Stimulated activated CD8-positive, alpha-beta memory T cell treated with anti-CD3 and anti-CD28 coated beads, Interleukin-4, amount 100 ng/mL, for 24 hours (primary cell): ENCODE measurements at regions not wholly inside any gene's neighbourhood (a gene's known extent, or its start where the extent isn't known, plus 50 kb on each side); places are given as distances from the start of the nearest gene placed in this dataset.
"Not testable (repeated sequence)": the region's sequence is repeated elsewhere in the genome, so short reads cannot be mapped to it uniquely, and the experiment has no call there.

Experiments used
- DNase-seq: peaks from one replicate; pipeline ENCODE4 v3.0.0-alpha.2; 2020; ENCODE audit warnings: low read depth

DNA sequence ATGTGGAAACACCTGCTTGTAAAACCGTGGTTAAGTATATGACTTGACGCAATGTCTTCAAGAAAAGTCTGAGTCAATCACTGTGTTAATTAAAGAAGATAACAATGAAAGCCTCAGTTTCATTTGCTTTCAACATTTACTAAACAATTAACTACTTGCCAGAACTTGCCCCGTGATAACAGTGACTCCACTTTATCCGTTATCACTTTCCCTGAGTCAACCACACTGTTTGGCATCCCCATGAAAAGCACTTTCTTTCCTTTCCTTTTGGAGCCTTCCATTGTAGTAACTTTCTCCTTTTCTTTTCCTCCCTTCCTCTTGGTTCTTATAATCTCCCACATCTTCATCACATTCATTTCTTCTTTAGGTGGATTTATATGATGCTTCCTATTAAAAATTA, 435.1 kb upstream of the GOT2 start:
- no peak for DNase-seq

DNA sequence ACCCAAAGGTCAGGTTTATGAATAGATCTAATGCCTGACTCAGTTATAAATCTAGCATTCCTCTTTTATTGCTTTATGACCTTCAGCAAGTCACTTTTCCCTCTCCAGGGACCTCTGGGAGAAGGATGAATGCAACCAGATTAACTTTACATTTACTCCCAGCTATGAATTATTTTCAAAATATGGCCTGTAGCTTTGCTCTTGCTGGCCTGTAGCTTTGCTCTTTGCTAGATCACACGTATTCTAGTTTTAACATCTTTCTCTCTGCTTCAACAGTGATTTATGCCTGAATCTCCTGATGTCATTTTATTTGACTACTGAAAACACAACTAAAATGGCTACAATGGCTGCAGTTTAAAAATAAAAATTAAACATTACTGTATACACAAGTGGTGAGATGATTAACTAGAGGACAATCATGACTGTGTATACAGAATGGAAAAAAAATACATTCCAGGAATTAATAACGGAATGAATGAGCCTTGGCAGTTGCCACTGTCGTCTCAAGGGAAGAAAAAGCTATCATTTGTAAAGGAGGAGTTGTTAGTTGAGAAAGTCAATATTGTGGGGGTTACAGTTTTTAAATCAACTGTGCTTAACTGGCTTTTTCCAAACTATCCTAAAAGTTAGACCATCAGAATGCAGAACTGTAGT, 434.5 kb upstream of the GOT2 start:
- DNase-seq: no peak

DNA sequence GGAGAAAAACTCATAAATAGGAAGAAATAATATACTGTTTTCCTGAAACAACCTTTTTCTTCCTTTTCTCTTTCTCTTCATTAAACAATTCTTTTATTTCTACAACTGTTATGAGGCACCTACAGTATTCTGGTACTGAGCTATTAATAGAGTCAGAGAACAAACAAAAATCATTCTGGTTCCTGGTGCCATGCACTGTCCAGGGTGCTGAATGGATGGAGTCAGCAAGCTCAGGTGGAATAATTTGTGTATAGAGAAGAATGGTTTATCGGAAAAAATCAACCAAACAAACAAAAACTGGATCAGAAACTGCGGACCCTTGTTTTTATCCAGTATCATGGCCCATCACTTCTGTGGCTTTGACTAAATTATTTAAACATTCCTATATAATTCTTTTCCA, 430.3 kb upstream of the GOT2 start:
- no peak for DNase-seq

DNA sequence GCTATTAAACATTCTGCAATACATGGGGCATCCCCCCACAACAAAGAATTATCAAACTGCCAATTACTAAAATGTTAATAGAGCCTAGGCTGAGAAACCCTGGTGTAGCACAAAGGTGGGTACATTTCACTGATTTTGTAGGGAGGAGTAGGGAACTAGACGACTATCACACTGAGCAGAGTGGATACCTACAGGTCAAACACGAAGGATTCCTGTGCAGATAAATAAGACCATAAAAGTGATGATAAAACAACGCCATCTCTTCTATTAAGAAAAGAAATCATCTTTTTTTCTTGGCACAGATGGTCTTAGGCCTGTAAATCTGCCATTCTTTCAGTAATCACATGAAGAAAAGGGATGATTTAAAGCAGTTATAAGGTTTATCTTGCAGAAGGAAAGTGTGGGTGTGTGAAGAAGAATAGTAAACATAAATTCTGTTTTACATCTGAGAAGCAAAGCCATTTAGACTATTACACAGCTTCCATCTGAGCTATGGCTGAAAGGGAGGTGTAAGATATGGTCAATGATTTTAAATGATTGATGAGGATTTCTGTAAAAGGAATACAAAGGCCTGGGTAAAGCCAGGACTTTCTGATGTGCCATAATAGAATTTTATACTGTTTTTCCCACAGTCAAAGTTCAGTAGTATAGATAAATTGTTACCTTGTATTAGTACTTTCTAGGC, 429.4 kb upstream of the GOT2 start:
- DNase-seq: no peak

DNA sequence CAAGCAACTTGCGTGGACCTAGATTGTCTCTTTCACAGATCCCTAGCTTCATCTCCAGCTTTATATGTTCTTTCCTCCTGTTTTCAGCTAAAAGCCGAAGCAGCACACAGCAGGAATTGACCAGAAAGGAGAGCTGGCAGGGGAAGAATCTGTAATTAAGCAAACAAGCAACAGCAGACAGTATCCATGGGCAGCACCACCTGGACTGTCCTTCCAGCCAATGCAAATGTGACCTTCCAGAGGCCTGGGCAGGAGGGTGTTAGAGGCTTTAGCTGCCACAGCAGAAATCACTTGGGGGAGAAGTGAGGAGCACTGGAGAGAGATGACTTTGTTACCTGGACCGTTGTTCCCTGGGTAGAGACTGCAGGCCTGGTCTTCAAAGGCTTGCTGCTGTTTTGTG, 427.6 kb upstream of the GOT2 start:
- no peak for DNase-seq

DNA sequence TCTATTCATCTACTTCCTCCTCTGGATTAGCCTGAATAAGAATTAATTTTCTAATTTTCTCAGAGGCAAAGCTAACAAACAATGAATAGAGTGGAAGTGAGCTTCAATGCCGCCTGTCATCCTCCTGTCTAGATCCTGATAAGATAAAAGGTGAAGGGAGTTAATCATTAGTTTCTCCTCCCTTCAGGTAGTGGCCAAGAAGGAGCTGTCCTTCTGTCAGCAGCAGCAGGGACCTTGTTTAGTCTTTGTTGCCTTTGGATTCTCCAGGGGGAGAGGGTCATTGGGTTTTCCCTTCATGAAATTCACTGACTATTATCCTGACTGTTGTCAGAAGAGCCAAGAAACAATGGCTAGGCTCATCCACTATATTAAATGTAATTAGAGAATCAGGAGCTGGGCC, 420.2 kb upstream of the GOT2 start:
- no peak for DNase-seq

DNA sequence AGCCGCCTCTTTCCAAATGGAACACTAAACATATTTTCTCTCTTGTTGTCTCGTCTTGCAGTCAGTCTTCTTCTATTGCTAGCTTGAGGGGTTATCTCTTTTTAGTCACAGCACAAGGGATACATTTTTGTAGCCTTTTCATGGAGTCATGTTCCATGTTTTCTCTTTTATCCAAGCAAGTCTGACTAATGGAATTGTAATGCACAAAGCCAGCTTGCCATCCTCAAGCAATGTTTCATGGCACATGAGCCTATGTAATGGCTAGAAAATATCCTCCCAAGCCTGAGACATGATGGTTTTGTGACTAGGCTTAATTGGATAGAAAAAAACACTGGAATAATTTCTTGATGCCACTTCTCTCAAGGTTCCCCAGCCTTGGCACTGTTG, 414.6 kb upstream of the GOT2 start:
- no peak for DNase-seq

DNA sequence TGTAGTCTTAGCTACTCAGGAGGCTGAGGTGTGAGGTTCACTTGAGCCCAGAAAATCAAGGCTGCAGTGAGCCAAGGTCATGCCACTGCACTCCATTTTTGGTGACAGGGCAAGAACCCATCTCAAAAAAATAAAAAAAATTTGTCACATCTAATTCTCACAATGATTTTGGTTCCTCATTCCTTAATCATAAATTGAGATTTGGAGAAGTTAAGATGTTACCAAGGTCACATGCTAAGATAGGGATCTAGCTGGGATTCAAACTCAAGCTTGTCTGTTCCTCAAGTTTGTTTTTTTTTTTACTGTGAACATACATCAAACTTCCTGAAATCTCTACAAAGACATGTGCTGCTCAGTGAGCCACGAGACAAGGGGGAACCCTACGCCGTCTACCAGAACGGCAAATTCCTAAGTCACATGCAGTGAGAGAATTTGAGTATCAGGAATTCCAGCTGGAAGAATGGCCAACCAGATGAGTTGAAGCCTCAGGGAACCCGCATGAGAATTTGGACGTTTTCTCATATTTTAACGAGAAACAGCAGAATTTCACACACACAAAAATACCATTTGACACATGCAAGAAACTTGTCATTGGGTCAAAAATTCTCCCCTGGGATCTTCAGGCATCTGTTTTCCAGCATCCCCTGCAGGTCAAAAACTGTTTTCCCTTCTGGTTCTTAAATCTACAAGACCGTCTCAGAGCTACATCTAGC, 414.1 kb upstream of the GOT2 start:
- no peak for DNase-seq

DNA sequence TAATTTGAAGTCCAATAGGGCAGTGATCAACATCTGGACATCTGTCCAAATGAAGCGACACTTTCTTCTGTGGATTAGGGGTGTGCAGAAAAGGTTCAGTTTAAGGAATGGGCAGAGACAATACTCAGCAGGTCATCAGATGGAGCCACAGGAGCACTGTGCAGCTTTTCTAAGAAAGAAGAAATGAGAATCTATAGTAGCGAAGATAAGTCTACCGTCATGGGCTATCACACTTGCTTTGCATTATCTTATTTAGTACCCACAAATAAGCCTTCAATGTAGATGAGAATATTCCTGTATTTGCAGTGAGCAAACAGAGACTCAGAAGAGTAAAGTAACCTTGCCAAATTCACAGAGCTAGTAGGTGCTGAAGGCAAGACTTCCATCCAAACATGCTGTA, 412.0 kb upstream of the GOT2 start:
- DNase-seq: no peak

DNA sequence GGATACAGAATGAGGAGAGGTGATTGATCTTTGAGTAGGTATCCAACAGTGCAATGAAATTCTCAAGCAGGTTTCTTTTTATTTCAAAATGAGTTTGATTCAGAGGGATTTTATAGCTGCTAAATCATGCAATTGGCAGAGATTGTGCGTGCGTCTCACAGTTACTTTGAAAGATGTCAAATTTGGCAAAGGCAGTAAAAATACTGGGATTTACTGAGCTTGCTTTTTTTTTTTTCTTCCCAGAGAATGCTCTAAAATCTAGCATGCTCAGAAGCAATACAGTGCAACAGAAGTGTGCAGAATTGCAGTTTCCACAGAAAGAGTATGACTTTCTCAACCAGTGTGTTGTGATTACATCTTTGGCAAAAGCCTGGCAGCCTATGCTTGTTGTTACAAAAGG, 410.7 kb upstream of the GOT2 start:
- no peak for DNase-seq

DNA sequence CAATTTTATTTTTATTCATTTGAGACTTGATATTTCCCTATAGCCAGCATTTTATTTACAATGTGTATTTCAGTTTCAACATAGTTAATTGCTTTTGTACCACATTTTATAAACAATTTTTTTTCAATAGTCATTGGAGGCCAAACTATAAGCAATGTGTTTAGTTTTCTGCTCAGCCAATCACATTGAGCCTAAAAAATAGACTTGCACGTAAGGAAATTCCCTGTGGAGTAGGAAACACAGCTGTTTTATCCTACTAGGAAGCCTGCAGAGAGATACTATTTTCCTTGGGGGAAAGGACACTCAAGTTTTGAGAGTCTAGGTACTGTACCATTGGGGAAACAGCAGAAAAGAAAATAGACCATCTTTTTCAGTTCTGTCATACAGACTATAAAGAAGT, 410.2 kb upstream of the GOT2 start:
- no peak for DNase-seq

DNA sequence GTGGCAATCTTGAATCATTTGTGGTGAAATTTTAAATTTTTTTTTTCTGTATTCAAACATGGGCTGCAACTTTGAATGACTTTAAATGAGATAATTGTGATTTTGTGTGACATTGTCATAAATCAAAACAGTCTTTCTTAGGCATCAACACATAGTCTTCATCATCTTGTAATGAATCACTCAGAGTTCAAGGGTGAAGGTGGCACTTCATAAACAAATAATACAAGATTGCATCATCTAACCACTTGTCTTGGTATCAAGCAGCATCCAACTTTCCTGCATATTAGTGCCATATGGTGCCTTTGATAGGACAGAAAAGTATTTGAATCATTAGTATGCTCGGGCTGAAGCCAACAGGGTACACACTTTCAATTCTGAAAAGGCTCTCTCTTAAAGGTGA, 392.4 kb upstream of the GOT2 start:
- no peak for DNase-seq

DNA sequence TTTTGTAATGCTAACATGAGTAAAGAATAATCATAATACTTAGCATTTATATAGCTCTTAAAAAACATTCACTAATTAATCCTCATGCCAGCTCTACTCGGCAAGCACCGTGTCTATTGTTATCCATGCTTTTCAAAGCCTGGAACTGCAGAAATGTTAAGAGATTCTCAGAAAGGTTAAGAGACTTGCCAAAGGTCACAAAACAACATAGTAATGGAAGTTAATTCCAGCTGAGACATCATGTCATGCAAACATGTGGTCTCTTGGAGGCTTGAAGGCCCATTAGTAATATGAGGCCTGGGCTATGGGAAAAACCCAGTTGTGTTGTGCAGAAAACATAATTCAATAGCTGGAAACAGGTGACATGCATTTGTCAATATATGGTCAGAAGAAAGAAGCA, 389.9 kb upstream of the GOT2 start:
- no peak for DNase-seq

DNA sequence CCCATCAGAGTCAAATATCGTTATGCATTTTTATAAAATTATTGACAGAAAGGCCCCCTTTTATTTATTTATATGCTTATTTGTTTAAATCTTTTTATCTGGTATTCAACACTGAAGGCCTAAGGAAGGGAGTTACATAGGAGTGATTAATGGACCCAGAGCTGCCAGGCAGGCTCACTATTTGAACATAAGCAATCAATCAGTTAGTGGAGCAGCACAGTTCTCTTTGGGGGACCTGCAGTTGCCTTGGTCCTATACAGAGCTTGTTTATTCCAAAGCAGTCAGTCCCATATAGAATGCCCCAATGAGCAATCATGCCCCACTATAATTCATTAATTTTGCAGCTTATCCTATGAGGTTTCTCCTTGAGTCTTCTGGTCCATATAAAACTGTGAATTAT, 389.4 kb upstream of the GOT2 start:
- no peak for DNase-seq

DNA sequence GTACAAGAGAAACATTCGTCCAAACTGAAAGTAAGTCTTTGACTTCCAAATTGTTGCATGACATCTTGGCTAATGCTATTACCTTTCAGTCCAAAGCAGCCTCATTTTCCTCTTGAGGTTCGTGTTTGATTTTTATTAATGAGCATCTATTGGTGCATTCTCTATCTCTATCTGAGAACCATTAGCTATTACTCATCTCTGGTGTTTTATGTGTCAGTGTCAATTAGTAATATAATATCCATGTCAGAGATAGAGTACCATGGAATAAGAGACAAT, 388.1 kb upstream of the GOT2 start:
- DNase-seq: no peak

DNA sequence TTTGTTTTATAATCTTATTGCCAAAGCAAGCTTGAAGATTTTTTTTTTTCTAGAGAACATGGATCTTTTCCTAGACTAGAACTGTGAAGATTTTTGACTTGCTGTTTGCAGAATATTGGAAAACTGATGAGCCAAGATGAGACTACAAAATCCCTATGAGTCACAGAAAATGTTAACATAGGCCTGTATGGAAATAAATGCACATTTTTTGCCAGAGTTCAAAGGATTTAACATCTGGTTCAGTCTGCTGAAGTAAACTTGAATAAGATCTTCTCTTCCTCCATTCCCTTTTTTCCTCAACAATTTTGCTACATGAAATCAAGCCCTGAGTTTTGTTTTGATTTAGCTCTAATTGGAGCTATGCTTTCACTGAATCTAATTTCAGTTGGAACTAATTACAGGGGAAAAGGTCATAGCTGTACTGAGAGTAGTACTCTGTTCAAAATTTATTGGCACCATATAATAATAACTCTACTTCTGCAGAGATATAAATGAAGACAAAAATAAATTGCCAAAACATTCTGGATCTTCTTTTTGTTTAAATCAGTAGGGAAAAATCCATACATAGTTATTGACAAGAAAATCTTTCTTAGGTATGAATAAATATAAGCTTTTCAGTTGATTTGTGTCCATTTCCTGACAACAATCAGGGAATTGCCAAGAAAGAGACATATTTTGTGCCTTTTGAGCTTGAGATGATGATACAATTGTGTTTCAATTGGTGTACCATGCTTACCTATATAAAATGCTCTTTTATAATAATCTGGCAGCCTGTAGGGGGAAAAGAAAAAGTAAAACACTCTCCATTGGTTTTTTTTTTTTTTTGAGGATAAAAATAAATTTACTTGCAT, 387.5 kb upstream of the GOT2 start:
- no peak for DNase-seq

DNA sequence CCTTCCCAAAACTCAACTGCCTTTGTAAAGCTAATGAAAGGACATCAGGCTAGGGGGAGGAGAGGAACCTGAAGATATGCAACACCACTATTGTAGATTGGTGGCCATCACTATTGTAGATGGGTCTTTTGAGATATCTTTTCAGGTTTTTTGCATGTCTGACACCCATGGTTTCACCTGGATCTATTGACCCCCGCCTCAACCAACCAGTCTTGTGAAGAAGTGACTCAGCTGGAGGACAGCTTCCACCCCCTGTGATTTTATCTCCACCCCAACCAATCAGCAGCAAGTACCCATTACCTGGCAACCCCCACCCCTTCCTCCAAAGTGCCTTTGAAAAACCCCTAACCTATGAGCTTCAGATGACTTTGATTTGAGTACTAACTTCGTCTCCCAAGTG, 382.6 kb upstream of the GOT2 start:
- DNase-seq: no peak

DNA sequence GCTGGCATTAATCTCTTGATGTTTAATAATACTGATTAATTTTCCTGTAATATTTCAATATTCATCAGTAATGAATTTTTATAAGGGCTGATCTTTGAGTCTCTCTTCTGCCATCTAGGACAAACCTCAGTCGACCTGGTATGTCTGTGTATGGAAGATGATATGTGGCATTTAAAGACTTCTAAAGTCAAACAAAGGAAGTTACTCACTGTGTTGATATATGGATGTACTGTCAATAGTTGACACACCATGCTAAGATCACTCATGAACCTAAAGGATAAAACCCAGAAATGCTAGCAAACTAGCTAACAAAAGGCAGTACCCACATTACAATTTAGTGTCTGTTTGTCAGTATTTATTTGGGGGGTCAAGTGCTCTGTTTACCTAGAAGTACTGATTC, 380.7 kb upstream of the GOT2 start:
- DNase-seq: no peak

DNA sequence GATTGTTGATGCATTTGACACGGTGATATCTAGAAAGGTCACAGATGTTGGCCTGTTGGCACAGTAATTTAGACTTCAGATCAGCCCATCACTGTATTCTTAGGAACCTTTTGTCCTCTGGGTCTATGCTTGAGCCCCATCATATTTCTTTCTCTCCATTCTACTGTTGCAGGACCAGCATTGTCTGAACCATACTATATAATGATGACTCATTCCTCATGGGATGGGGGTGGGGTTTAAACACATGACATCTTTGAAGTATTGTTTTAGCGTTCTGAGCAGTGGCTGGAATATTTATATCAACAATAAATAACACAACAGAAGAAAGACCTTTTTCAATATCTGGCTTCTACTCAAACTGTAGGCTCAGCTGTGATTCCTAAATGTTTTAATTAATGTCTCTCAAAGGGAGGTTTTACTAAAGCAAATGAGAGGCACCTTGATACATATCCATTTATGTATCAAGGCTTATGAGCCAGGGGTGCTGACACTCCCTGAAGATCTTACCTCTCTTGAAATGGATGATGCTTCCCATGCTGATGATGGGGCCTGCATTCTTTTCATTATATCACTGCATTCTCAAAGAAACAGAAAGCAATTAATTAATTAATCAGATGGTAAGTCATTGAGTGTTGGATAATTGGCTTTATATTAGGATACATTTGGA, 379.0 kb upstream of the GOT2 start:
- no peak for DNase-seq

DNA sequence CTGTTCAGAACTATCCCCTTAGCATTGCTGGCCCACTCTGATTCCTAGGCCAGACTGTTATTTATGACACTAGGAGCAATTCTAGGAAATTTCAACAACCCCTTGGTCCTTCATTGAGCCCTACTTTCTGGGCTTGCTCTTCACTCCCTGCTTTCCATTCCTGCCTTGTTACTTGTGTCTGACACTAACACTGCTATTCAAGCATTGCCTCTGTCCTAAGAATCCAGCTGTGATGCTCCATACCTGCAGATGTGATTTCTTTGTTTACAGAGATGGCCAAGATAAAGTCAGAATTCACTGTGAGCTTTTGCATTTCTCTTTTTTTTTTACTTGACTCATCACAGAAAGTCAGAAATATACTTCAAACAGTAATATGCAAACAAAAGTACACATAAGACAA, 377.2 kb upstream of the GOT2 start:
- DNase-seq: no peak

DNA sequence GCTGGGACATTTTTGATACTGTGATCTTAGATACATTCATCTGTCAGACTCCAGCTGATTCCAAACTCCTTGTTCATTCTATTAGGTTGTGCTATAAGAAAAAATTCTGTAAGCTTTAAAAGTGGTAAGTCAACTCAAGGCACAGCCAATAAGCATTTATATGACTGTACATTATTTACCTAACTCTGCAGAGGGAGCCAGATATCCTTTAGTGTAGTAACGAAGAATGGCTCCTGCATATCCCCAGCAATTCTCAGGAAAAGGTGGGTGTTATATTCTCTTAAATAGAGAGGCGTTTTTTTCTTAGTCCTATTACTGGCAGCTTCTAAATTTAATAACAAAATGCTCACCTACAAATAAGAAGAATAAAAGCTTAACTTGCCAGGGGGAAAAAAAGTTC, 374.3 kb upstream of the GOT2 start:
- DNase-seq: no peak

DNA sequence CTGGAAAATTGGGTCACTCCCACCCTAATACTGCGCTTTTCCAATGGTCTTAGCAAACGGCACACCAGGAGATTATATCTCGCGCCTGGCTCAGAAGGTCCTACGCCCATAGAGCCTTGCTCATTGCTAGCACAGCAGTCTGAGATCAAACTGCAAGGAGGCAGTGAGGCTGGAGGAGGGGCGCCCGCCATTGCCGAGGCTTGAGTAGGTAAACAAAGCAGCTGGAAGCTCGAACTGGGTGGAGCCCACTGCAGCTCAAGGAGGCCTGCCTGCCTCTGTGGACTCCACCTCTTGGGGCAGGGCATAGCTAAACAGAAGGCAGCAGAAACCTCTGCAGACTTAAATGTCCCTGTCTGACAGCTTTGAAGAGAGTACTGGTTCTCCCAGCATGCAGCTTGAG, 362.6 kb upstream of the GOT2 start:
- not testable (repeated sequence) for DNase-seq

DNA sequence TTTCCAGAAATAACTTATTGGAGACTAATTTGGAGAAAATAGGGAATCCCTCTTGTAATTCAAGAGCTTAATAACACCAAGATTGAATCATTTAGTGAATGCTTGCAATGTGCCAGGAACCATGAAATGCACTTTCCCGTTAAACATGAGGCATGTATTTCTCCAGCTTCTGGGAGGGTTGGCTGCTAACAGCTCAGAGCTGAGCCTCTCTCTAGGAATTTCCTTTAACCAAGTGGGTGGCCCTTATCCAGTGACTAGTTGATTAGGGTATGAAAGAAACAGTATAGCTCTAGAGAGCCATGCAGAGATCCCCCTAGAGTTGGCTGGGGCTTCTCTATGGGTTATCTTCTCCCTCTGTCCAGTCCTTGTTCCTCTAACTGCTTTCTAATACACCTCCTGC, 356.4 kb upstream of the GOT2 start:
- no peak for DNase-seq
